GM12872 (cell line): ENCODE measurements at regions not wholly inside any gene's neighbourhood (a gene's known extent, or its start where the extent isn't known, plus 50 kb on each side); places are given as distances from the start of the nearest gene placed in this dataset.
A peak's percentile ranks its signal among the peaks of the same experiment; 100 is the strongest.

Experiments
- CTCF ChIP-seq: IDR thresholded peaks from 3 replicates; pipeline ENCODE4 v1.5.1; 2011; ENCODE audit warnings: low read depth, mild to moderate bottlenecking, low read length, moderate library complexity; ENCODE audit not compliant: insufficient read depth

DNA sequence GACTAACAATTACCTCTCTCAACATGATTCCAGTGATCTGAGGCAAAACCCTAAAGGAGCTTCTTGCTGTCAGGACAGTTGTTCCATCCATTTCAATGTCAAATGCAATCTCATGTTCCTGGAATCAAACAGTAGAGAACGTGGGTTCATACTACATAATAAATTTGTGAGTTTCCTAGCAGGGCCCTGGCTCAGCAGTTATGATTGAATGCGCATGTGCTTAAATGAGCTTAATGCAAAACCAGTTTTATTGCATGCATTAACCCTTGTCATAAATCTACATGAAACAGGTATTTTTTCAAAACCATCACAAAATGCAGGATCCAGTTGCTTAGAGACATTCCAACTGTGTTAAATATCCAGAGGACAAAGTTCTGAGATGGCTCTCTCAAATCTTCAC, 225.4 kb upstream of the TMEM72 start:
- no peak for TF ChIP-seq CTCF

DNA sequence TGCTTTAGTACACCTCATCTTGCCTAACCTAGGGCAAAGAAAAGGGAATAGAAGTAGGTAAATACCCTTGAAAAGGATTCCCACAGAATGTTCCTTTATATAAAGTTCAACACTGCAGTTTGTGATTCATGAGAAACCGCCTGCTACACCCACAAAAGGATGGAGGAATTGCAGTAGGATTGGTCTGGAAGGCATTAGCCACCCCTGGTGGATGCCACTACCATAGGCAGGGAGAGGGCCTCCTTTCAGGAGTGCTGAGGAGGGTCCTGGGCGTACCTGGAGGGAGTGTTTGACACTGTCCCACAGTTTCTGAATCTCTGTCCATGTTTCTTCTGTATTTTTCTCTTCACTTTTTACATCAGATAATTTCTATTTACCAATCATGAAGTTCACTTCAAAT, 221.8 kb upstream of the TMEM72 start:
- TF ChIP-seq CTCF, result peak; percentile 29; the same call in 1 of the 3 replicates

GRCh38 chr10:44696496-44696895, 214.6 kb upstream of the TMEM72 start:
- no peak for TF ChIP-seq CTCF

DNA sequence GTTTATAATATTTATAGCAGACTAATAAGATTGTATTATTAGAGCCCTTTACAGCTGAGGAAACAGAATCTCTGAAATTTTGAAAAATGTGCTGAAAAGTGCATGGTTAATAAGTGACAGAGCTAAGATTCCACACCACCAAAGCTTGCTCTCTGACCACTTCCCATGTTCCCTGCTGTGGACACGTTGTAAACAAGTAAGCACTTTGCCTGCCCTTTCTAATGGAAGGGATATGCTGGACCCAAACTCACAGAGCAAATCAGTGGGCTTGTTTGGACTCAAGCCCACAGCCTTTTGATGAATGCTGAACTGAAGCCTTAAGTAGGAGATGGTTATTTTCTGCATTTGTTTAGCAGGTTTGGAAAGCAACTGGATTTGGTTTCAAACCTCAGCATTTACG, 214.0 kb upstream of the TMEM72 start:
- TF ChIP-seq CTCF, result no peak

- no peak for TF ChIP-seq CTCF
Measured at GRCh38 chr10:44702531-44702930, 208.6 kb upstream of the TMEM72 start.

DNA sequence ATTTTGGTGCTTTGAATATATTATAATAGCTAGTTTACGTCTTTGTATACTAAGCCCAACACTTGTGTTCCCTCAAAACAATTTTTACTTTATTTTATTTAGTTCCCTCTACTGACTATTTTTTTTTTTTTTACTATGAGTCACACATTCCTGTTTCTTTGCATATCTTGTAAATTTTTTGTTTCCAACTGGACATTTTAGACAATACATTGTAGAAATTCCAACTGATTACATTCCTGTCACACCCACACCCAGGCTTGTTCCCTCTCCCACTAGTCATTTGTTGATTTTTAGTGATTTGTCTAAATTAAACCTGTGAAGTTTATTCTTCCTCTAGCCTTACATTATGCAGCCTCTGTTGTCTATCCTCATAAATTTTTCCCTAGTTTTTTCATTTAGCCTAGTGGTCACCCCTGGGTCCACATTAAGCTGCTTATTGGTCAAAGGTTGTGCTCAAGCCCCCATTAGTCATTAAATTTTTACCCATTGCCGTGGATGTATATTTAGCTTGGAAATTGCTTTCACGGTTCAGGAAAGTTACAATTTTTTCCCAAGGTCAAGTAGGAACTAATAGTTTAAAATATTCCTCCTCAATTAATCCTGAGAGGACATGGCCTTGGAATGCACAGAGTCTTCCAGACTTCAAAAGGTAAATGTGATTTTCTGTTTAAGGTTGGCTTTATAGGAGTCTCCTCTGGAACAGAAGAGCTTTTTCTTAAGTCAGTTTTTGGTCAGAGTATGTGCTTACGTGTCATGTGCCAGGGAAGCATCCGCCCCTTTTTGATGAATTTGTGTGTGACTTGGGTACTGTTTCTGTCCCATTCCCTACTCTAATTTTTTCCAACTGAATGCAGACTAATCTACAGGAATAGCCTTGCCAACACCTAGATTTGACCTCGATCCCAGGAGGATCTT, 207.6 kb upstream of the TMEM72 start:
- TF ChIP-seq CTCF, result no peak

GRCh38 chr10:44704616-44705015, 206.5 kb upstream of the TMEM72 start:
- TF ChIP-seq CTCF, result no peak
